ENCODE measurements at regions not wholly inside any gene's neighbourhood (a gene's known extent, or its start where the extent isn't known, plus 50 kb on each side); places are given as distances from the start of the nearest gene placed in this dataset.

GRCh38 chr2:217456016-217456415, 546.8 kb downstream of the TNS1 start (continued):
- TF ChIP-seq GTF3A (CRISPR knock-in tag; conservative IDR thresholded peaks at IDR 0.05), result no peak

GRCh38 chr2:217452928-217453327, 549.9 kb downstream of the TNS1 start:
- ChIA-PET POLR2A (no interaction called here), CTCF (ENCODE audit: low intra/inter-chr PET ratio, low total read pairs) (no interaction called here)
- no peaks in the 10 kb centered on the region for H3K9me3 ChIP-seq (ENCODE audit: low read length)
- H3K79me2 ChIP-seq (ENCODE audit: insufficient read depth, low read length), result no peaks in the 10 kb centered on the region
- FAIRE-seq (no peak), DNase-seq (ENCODE audit: low spot score) (no peak), ATAC-seq (no peak)
- peaks cover 9% of the 10 kb centered on the region; the same call in 1 of the 2 replicates for H3K4me1 ChIP-seq (ENCODE audit: insufficient read depth, low read length)
- no peak overlapping the region for H3K27ac ChIP-seq (ENCODE audit: extremely low read length, insufficient read depth, low read length)
- no peak overlapping the region for H3K4me2 ChIP-seq (ENCODE audit: low read depth, low read length)
- BruUV-seq (replicated peaks), result no TSS peak
- H3K4me3 ChIP-seq (replicated peaks in 1 of 3; ENCODE audit: insufficient read depth in 1 of 3, low read depth in 2 of 3, low read length in 3 of 3), result no peak overlapping the region
- H3K36me3 ChIP-seq (replicated peaks in 1 of 2; ENCODE audit: control insufficient read depth in 1 of 2, insufficient read depth in 2 of 2, low read length in 2 of 2), result no peaks in the 10 kb centered on the region
- H4K20me1 ChIP-seq (ENCODE audit: insufficient read depth, low read length), result no peaks in the 10 kb centered on the region
- intact Hi-C loops (cut with micrococcal nuclease; ENCODE audit: unreplicated experiment), result no loop called here
- in situ Hi-C loops (cut with HindIII; ENCODE audit: extremely low pct_ligation_motif_present, low pct_unique_long_range_greater_than_20kb), result no loop called here
- no peaks in the 10 kb centered on the region for H3K27me3 ChIP-seq (ENCODE audit: control insufficient read depth in 1 of 2, insufficient read depth in 2 of 2, low read length in 2 of 2)
- H3K9ac ChIP-seq (ENCODE audit: insufficient read depth, low read depth, low read length), result no peak overlapping the region
- WGBS (ENCODE audit: low lambda C conversion rate), result 0% methylated on average over 1 of the region's 1 CpG
- no peak overlapping the region for H2AFZ ChIP-seq (ENCODE audit: low read length)
- TF ChIP-seq KLF15 (CRISPR knock-in tag; IDR thresholded peaks at IDR 0.05; ENCODE audit: borderline replicate concordance) (no peak), CCDC6 (CRISPR knock-in tag; IDR thresholded peaks at IDR 0.05) (no peak), MAFF (IDR thresholded peaks at IDR 0.05; ENCODE audit: low read depth, low read length) (peak; percentile 30; the same call in 1 of the 2 replicates), MAFK (conservative IDR thresholded peaks at IDR 0.05 in 1 of 2, IDR thresholded peaks at IDR 0.05 in 1 of 2; ENCODE audit: low read length in 2 of 2) (peak; percentile 62 to 67), HNF4G (IDR thresholded peaks at IDR 0.05; ENCODE audit: borderline replicate concordance, low read depth, low read length) (no peak), HNF4G (CRISPR knock-in tag; IDR thresholded peaks at IDR 0.05; ENCODE audit: borderline replicate concordance, low read depth) (no peak), ZNF383 (CRISPR knock-in tag; IDR thresholded peaks at IDR 0.05; ENCODE audit: borderline replicate concordance) (no peak), ZSCAN9 (CRISPR knock-in tag; IDR thresholded peaks at IDR 0.05; ENCODE audit: borderline replicate concordance) (no peak), ZNF619 (CRISPR knock-in tag; IDR thresholded peaks at IDR 0.05) (no peak), POLR2AphosphoS2 (IDR thresholded peaks at IDR 0.05; ENCODE audit: low read depth, low read length) (no peak), HMG20B (CRISPR knock-in tag; conservative IDR thresholded peaks at IDR 0.05) (no peak), MED8 (CRISPR knock-in tag; IDR thresholded peaks at IDR 0.05; ENCODE audit: insufficient replicate concordance) (no peak), TEAD3 (CRISPR knock-in tag; optimal IDR thresholded peaks at IDR 0.05; ENCODE audit: borderline replicate concordance) (no peak), ZNF20 (CRISPR knock-in tag; IDR thresholded peaks at IDR 0.05) (no peak)
- TF ChIP-seq, protein P1, sequence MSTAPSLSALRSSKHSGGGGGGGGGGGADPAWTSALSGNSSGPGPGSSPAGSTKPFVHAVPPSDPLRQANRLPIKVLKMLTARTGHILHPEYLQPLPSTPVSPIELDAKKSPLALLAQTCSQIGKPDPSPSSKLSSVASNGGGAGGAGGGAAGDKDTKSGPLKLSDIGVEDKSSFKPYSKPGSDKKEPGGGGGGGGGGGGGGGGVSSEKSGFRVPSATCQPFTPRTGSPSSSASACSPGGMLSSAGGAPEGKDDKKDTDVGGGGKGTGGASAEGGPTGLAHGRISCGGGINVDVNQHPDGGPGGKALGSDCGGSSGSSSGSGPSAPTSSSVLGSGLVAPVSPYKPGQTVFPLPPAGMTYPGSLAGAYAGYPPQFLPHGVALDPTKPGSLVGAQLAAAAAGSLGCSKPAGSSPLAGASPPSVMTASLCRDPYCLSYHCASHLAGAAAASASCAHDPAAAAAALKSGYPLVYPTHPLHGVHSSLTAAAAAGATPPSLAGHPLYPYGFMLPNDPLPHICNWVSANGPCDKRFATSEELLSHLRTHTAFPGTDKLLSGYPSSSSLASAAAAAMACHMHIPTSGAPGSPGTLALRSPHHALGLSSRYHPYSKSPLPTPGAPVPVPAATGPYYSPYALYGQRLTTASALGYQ (CRISPR knock-in tag; IDR thresholded peaks at IDR 0.05), result no peak
- TF ChIP-seq, protein P2, sequence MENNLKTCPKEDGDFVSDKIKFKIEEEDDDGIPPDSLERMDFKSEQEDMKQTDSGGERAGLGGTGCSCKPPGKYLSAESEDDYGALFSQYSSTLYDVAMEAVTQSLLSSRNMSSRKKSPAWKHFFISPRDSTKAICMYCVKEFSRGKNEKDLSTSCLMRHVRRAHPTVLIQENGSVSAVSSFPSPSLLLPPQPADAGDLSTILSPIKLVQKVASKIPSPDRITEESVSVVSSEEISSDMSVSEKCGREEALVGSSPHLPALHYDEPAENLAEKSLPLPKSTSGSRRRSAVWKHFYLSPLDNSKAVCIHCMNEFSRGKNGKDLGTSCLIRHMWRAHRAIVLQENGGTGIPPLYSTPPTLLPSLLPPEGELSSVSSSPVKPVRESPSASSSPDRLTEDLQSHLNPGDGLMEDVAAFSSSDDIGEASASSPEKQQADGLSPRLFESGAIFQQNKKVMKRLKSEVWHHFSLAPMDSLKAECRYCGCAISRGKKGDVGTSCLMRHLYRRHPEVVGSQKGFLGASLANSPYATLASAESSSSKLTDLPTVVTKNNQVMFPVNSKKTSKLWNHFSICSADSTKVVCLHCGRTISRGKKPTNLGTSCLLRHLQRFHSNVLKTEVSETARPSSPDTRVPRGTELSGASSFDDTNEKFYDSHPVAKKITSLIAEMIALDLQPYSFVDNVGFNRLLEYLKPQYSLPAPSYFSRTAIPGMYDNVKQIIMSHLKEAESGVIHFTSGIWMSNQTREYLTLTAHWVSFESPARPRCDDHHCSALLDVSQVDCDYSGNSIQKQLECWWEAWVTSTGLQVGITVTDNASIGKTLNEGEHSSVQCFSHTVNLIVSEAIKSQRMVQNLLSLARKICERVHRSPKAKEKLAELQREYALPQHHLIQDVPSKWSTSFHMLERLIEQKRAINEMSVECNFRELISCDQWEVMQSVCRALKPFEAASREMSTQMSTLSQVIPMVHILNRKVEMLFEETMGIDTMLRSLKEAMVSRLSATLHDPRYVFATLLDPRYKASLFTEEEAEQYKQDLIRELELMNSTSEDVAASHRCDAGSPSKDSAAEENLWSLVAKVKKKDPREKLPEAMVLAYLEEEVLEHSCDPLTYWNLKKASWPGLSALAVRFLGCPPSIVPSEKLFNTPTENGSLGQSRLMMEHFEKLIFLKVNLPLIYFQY (CRISPR knock-in tag; IDR thresholded peaks at IDR 0.05; ENCODE audit: borderline replicate concordance), result no peak
- TF ChIP-seq, protein P3, sequence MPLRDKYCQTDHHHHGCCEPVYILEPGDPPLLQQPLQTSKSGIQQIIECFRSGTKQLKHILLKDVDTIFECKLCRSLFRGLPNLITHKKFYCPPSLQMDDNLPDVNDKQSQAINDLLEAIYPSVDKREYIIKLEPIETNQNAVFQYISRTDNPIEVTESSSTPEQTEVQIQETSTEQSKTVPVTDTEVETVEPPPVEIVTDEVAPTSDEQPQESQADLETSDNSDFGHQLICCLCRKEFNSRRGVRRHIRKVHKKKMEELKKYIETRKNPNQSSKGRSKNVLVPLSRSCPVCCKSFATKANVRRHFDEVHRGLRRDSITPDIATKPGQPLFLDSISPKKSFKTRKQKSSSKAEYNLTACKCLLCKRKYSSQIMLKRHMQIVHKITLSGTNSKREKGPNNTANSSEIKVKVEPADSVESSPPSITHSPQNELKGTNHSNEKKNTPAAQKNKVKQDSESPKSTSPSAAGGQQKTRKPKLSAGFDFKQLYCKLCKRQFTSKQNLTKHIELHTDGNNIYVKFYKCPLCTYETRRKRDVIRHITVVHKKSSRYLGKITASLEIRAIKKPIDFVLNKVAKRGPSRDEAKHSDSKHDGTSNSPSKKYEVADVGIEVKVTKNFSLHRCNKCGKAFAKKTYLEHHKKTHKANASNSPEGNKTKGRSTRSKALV (CRISPR knock-in tag; IDR thresholded peaks at IDR 0.05), result no peak
